Left kidney (tissue), 1 donor: ENCODE measurements at regions not wholly inside any gene's neighbourhood (a gene's known extent, or its start where the extent isn't known, plus 50 kb on each side); places are given as distances from the start of the nearest gene placed in this dataset.
A peak's percentile ranks its signal among the peaks of the same experiment; 100 is the strongest.
"Not testable (repeated sequence)": the region's sequence is repeated elsewhere in the genome, so short reads cannot be mapped to it uniquely, and the experiment has no call there.

Experiments
- DNase-seq: peaks from one replicate; pipeline ENCODE4 v3.0.0-alpha.2; 2013

DNA sequence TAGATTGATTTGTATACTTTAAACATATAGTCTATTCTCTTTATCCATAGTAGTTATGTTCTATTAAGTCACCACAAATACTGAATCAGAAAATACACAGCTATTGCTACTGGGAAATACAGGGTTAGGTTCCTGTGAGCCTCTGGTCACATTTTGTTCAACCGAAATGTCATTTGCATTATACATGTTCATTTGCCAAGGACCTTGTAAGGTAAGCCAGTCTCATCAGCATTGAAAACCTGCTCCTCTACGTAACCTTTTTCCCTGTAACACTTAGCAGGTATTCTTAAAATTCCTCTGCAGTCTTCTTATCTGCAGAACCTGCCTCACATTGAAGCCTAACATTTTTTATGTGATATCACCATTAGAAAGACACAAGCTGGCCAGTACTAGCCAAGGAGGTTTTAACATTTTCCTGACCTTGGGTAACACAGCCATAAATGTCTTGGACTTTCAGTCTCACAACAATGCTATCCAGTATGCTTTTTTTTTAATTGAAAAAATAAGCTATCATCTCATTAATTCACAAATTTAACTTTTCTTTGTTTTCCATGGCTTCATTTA is 765.7 kb upstream of the IGFBP7 start:
- DNase-seq = no peak

DNA sequence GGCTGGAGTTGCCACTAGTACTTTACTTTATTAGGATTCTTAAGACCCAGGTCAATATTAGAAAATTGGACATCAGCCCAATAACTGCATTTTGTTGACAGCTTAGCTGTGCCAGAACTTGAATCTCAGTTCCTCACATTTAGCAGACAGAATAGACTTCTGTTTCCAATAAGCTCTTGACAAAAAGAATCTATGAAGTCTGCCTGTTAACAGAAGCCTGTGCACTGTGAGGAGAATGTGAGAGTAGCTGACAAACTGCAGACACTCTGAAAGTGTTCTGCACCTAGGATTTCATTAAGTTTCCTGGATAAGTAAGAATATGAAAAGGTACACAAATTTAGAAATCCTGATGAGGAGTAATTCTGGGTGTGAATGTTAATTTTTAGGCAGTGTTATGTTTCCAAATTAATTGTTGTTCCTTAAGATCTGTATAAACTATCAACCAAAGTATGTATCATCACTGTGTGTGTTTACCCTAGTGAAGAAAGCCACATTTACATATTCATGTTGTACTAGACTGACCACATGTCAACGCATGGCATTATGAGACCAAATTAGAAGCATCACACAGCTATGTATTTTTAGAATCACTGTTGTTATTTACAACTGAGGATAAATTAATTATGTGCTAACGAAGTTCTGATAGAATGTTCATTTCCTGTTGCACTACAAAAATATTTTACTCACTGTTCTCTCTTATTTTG is 756.4 kb upstream of the IGFBP7 start:
- no peak for DNase-seq

DNA sequence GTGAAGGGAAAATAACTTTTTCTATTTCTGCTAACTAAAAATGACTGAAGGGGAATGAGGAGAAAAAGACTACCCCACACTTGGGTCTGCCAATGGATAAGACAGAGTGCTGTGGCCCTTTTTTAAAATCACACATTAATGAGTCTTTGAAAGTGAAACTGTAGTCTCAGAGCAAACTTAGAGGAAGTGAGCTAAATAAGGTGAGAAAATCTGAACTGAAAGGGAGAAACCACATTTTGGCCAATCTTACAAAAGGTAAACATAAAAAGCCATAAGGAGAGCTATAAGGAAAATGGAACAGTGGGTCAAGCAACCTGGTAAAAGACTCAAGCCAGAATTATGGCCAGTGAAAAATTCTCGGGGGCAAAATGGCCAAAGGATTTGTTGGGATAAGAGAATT is 755.1 kb upstream of the IGFBP7 start:
- no peak for DNase-seq

DNA sequence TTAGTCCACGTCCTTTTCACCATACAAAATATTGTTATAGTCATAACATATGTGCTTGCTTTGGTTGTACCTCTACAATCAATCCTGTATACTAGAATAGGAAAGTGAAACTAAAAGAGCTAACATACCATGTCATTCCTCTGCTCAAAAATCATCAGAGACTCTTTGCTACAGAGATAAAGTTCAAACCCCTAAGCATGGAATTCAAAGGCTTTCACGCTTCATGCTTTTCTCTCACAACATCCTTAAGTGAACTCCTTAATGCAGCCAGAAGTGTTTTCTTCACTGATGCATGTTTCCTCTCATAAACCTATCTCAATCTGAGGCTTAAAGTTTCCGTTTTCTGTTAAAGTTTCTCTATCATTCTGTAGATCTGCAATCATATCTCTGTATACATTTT is 744.6 kb upstream of the IGFBP7 start:
- DNase-seq = peak; percentile 19

DNA sequence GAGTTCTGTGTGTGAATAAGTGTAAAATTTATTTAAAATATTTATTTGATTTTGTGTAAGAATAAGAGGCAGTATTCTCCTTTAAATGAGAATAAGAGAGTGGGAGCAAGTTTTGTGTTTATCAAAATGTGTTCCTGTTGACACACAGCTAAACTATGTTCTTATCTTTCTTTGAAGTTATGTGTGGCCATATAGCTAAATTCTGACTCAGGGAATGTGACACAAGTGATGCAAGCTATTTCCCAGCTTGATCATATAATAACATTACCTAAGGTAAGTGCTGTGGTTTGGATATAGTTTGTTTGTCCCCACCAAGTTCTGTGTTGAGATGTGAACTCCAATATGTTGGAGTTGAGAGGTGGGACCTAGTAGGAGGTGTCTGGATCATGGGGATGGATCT is 740.0 kb upstream of the IGFBP7 start:
- no peak for DNase-seq

DNA sequence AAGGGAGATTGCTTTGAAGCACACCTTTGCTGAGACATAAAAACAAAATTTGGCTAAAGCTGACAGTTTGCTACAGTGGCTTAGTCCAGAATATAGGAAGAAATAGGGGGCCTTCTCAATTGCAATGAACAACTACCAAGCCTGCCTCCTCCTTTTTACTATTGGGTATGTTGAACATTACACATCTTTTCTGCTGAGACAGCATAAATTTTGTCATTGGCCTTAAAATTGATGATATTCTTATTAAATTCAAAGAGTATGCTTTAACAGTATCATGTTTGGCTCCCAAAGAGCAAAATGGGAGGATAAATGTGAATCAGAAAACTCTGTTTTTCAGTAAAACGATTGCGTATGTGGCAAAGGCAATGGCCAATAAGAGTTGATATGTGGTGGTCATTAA is 721.9 kb upstream of the IGFBP7 start:
- no peak for DNase-seq

DNA sequence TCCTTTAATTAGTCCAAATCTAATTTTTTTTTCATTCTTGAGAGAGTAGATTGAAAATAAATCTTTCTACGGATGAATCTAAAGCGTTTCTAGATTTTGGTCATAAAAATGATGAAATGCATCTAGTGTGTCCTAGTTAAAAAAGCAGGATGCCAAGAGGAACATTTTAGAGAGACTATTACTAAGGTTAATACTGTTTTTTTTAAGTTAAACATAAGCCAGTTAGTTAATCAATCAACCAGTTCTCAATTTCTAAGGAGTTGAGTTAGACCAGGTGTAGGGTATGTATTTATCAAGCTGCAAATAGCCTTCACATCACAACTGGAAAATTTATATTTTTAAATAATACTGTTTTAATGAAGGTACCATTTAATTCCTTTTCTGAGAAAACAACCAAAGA is 679.5 kb upstream of the IGFBP7 start:
- DNase-seq = no peak

DNA sequence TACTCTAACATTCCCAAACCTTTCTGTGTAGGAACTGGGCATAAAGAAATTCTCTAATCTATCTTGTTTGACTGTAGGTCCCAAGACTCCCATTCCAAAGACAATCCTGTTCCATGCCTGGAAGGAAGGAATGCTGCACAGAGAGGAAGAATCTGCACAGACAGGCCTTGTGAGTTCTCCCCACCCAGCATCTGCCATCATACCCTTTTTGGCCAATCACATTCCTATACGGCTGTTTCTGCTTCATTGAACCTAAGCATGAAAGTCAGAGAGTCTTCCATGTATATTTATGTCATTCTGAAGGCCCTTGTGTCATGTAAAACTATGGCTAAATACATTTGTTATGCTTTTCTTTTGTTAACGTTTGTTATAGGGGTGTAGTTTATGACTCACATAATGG is 667.7 kb upstream of the IGFBP7 start:
- DNase-seq = no peak

DNA sequence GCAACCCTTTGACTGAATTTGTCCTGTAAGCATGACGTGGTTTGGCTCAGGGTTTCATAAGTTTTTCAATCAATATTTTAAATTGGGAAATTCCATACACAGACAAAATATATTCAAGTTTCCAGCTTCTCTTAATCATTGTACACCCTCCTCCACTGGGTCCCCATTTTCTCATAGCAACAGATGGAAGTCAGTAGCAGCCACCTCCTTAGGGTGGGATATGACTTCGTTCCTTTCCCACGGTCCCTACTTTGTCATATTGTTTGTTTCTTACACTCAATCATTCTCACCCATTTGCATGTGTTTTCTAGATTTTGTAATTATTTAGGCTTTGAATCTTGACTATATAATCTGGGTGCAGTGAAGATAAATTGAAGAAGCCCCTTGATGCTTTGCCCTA is 664.5 kb upstream of the IGFBP7 start:
- no peak for DNase-seq

DNA sequence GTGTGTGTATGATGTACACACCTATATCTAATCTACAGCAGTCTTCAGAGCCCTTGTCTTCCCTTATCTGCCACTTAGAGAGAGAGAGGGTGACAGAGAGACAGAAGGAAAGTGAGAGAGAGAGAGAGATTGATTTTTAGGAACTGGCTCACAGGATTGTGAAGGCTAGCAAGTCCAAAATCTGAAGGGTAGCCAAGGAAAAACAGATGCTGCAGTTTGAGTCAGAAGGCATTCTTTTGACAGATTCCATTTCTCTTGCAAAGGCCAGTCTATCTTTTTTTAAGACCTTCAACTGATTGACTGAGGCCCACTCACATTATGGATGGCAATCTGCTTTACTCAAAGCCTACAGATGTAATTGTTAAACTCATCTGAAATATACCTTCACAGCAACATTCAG is 664.0 kb upstream of the IGFBP7 start:
- no peak for DNase-seq

DNA sequence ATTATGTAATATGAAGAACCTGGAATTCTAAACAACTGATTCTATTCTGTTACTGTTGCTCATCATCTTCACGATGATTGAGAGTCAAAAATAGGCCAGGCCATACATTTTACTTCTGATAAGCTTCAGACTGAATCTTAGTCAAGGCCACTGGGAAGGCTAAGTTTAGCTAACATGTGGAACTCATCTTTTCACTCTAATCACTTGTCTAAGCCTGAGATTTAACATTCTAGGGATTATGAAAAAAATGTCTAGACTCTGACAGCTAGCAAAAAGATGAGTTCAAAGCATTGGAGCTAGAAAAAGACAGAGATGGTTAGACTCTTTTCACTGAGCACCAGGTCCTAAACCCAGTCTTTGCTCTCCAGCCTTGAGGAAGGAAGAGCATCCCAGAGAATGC is 656.2 kb upstream of the IGFBP7 start:
- no peak for DNase-seq

DNA sequence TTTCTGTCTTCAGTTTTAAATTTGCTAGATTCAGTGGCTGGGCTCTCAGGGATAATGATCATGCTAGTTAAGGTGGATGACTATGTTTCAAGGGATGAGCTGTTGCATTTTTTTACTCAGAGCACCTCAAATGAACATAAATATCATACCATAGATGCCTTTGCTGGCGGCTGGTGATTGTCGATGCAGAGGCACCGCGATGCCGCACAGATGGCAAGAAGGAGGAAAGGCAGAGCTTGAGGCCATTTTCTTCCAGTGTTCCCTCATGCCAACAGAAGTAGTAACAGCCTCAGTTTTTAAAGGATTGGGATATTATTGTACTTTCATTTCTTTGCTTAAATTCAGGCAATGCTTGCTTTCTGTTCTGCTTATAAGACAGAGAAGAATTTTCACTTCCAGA is 654.7 kb upstream of the IGFBP7 start:
- DNase-seq = no peak

DNA sequence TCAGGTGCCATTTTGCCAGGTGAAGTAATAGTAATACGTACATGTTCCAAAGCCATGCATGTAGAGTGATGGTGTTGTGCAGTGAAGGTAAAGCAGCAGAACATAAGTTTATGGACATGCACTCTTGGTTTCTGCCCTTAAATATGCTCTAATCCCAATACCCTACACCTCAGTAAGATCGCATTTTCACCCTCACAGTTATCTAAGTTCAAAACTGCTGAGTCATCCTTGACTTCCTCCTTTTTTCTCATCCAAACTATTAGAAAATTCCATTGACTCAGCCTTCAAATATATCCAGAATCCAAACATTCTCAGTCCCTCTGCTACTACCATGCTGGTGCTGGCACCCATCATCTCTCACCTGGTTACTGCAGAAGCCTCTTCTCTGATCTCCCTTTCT is 652.9 kb upstream of the IGFBP7 start:
- DNase-seq = no peak

DNA sequence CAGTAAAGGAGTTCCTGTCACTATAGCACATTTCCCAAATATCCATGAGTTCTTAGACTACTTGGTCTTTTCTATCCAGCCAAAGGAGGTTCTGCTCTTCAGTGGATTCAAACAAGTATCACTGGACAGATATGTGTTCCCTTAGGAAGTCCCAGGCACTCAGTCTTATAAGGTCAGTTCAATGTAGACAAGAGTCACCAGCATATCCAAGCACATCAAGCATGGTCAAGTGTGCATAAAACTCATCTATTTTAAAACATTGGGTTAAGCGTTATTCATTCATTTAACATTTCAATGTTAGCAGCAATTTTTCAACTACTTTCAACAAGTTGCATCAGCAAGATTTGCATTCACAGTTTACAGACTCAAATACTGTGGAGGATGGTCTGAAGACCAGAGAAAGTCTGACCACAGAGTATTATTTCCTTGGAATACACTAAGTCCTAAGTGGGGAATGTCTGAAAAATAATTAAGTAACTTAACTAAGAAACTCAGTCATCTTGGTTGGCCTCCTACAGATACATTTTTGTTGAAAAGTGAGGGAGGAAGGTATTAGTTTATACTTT is 630.5 kb upstream of the IGFBP7 start:
- DNase-seq = no peak

DNA sequence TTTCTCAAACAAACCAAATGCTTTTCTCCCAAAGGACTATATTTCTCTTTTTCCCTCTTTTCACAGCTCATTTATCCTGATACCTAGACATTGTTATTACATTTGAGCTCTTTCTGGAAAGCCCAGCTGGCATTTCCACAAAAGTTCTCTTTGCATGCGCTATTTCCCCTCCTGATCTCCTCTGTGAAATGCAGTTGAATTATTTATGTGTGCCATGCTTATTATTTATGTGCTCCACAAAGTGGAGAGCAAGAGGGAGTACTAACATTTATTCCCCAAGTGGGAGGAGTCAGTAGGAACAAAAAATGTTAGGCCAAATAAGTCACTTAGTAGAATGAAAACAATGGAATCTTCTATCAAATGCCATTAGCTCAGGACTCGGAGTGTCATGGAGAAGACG is 626.6 kb upstream of the IGFBP7 start:
- DNase-seq = no peak

DNA sequence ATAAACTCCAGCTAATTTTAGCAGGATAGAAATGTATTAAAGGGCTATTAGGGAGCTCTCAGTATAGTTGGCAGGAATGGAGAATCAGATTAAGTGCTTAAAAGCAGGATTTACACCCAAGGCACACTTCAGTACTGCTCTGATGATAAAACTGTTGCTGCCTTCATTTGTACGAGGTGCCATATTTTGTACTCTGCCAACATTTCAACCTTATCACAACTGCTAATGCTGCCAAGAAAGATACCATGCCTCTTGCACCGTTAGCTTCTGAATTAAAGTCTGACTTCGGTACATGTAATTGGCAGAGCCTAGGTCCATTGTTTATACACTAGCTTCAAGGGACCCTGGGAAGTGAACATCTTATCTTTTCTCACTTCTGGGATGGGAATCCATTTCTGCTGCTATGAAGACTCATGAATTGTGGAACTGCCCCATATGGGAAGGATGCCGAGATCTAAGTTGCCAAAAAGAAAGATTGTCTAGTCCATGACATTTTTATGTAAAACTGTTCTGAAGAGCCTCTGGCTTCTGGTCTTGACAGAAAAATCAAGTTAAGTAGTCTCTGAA is 624.0 kb upstream of the IGFBP7 start:
- no peak for DNase-seq

DNA sequence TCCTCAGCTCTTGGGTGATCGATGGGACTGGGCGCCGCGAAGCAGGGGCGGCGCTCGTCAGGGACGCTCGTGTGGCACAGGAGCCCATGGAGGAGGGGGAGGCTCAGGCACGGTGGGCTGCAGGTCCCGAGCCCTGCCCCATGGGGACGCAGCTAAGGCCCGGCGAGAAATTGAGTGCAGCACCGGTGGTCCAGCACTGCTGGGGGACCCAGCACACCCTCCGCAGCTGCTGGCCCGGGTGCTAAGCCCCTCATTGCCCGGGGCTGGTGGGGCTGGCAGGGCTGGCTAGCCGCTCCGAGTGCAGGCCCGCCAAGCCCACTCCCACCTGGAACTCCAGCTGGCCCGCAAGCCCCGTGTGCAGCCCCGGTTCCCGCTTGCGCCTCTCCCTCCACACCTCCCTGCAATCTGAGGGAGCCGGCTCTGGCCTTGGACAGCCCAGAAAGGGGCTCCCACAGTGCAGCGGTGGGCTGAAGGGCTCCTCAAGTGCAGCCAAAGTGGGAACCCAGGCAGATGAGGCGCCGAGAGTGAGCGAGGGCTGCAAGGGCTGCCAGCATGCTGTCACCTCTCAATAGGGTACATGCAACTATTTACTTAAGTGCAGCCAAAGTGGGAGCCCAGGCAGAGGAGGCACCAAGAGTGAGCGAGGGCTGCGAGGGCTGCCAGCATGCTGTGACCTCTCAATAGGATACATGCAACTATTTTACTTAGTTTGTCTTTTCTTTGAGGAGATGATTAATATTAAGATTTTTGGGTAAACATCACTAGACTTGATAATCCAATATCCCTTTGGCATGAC is 619.8 kb upstream of the IGFBP7 start:
- DNase-seq = not testable (repeated sequence)

DNA sequence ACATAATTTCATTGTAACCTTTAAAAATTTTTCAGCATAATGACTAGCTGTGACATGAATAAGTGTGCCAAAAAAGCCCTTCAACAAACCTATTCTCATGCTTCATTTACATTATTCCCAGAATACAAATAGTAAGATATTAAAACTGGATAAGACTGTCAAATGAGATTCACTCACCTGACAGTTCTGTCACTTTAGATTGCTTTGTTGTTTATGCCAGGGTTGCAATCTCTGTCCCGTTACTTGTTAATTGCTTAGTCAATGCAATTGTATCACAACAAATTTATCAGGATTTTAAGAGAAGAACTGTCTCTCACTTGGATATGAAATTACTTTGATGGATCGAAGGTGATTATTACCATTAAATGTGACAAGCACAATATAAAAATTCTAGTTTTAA is 616.0 kb upstream of the IGFBP7 start:
- DNase-seq = no peak

DNA sequence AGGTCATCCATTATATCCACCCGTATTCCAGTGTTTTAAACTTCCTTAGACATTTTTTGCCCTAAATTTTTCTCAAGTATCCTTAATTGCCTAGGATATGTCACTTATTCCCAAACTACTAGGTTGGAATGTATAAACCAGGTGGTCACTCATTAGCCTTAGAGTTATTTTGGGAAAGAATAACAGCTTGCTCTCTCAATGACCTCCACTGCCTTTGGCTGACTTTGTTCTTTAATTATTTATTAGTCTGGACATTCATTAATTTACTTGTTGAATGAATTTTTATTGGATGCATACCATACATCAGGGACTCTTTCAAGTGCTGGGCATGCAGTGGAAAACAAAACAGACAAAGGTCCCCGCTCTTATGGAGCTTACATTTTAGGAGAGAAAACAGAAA is 609.3 kb upstream of the IGFBP7 start:
- DNase-seq = peak; percentile 55

DNA sequence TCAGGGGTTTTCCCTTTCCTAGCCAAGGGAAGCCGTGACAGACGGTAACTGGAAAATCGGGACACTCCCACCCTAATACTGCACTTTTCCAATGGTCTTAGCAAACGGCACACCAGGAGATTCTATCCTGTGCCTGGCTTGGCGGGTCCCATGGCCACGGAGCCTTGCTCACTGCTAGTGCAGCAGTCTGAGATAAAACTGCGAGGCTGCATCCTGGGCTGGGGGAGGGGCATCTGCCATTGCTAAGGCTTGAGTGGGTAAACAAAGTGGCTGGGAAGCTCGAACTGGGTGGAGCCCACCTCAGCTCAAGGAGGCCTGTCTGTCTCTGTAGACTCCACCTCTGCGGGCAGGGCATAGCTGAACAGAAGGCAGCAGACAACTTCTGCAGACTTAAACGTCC is 604.1 kb upstream of the IGFBP7 start:
- DNase-seq = not testable (repeated sequence)

DNA sequence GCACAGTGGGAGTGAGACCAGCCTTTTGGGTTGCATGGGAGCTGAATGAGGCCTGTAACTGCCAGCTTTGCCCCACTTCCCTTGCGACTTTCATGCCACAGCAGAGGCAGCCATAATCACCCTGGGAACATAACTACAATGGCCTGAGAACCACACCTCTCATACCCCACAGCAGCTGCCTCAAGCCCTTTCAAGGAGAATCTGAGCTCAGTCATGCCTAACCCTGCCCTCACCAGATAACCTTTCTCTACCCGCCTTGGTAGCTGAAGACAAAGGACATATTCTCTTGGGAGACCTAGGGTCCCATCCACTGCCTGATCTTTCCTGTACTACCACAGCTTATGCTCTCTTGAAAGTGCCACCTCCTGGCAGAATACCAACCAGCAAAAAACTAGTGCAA is 599.9 kb upstream of the IGFBP7 start:
- DNase-seq = no peak

DNA sequence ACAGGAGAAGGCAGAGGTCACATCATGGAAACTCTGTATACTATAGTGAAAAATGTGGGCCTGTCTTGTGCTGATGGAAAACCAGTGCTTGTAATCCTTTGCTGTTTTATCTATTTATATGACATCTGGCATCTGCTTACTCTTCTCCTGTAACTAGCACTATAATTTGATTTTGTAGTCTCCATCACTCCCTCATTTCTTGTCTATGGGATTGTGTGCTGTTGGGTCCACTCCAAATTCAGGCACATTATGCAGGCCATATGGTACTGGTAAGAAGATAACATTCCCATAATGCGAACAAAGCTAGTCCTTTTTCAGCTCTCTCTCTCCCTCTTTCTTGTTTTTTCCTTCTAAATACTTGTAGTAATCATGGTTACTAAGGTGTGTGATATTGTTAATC is 581.2 kb upstream of the IGFBP7 start:
- DNase-seq = no peak

DNA sequence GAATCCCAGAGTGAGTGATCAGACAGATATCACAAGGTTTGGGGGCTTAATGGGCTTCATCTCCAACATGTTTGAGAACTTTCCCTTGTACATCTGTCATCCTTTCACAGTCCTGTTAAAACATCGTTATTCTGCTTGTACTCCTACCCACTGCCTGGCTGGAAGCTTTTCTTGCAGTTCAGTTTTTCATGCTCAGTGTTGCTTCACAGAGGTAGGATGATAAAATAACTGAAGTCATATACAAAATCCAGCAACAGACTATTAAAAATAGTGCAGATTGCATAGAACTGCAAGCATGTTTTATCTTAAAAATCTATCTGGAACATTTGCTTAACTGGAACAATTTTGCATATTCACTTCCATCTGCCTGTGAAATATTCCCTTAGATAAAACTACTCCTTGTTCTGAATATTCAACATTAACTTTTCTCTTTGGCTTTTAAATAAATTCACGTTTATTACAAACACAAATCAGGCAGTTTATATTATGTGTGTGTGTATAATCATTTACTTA is 579.6 kb upstream of the IGFBP7 start:
- DNase-seq = no peak
